ENCODE measurements at regions not wholly inside any gene's neighbourhood (a gene's known extent, or its start where the extent isn't known, plus 50 kb on each side); places are given as distances from the start of the nearest gene placed in this dataset.

DNA sequence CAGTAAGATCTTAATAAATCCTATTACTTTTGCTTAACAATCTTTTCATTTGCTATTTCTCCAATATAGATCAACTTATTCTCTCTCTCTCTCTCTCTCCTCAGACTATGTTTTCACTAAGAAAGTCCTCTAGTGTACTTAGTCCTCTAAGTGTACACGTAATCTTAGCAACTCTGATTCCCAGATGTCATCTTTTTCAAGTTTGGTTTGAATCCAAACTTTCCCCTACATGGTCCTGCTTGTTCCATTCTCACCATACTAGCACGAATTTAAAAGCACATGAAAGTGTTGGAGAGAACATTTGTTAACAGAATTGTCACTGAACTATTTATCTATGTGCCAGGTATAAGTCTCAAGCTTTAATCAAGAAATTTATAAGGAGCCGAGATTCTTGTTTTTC is 202.9 kb downstream of the SPRY2 start:
- no peak for TF ChIP-seq ZNF232 (CRISPR knock-in tag; IDR thresholded peaks at IDR 0.05)
- TF ChIP-seq TEAD1 (CRISPR knock-in tag; IDR thresholded peaks at IDR 0.05), result no peak
- TF ChIP-seq, protein P1, sequence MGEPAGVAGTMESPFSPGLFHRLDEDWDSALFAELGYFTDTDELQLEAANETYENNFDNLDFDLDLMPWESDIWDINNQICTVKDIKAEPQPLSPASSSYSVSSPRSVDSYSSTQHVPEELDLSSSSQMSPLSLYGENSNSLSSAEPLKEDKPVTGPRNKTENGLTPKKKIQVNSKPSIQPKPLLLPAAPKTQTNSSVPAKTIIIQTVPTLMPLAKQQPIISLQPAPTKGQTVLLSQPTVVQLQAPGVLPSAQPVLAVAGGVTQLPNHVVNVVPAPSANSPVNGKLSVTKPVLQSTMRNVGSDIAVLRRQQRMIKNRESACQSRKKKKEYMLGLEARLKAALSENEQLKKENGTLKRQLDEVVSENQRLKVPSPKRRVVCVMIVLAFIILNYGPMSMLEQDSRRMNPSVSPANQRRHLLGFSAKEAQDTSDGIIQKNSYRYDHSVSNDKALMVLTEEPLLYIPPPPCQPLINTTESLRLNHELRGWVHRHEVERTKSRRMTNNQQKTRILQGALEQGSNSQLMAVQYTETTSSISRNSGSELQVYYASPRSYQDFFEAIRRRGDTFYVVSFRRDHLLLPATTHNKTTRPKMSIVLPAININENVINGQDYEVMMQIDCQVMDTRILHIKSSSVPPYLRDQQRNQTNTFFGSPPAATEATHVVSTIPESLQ (CRISPR knock-in tag; IDR thresholded peaks at IDR 0.05), result no peak
- TF ChIP-seq, protein P2, sequence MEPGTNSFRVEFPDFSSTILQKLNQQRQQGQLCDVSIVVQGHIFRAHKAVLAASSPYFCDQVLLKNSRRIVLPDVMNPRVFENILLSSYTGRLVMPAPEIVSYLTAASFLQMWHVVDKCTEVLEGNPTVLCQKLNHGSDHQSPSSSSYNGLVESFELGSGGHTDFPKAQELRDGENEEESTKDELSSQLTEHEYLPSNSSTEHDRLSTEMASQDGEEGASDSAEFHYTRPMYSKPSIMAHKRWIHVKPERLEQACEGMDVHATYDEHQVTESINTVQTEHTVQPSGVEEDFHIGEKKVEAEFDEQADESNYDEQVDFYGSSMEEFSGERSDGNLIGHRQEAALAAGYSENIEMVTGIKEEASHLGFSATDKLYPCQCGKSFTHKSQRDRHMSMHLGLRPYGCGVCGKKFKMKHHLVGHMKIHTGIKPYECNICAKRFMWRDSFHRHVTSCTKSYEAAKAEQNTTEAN (CRISPR knock-in tag; IDR thresholded peaks at IDR 0.05), result no peak
- TF ChIP-seq, protein P3, sequence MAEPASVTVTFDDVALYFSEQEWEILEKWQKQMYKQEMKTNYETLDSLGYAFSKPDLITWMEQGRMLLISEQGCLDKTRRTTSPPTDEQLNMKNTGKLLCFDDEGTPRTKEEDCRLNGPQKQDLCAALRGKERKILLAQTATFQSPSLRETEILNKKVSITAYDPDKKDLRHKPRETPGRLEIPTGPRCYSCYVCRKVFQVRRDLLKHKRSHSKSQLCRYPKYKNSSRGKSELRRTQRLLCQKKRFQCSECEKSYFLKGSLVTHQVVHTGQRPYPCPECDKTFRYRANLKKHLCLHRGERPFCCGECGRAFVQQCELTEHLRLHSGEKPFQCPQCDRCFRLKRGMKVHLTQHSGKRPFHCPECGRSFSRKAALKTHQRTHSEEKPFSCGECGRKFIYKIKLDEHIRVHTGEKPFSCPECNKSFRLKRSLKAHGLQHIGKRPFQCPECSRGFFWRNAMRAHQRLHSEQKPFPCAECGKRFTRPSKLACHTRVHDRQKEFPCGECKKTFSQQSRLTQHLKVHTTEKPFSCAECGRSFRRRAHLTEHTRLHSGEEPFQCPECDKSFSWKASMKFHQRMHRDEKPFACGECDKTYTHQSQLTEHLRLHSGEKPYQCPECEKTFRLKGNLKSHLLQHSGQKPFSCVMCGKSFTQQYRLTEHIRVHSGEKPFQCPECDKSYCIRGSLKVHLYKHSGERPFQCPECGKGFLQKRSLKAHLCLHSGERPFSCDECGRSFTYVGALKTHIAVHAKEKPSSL (CRISPR knock-in tag; conservative IDR thresholded peaks at IDR 0.05), result no peak
- ATAC-seq, result no peak
- no peaks in the 10 kb centered on the region for H3K27me3 Mint-ChIP-seq (ENCODE audit: low read depth)
- H3K9me3 Mint-ChIP-seq, result peaks cover 4% of the 10 kb centered on the region; the same call in 1 of the 2 replicates
- H3K36me3 Mint-ChIP-seq, result no peaks in the 10 kb centered on the region
- POLR2A ChIA-PET, result no interaction called here
- H3K27ac Mint-ChIP-seq, result no peak overlapping the region; the same call in 1 of the 2 replicates
- H3K4me1 Mint-ChIP-seq, result peaks cover 39% of the 10 kb centered on the region
- H3K4me3 Mint-ChIP-seq, result no peak overlapping the region
- CTCF ChIA-PET, result no interaction called here
- no peak for DNase-seq (ENCODE audit: low spot score)

DNA sequence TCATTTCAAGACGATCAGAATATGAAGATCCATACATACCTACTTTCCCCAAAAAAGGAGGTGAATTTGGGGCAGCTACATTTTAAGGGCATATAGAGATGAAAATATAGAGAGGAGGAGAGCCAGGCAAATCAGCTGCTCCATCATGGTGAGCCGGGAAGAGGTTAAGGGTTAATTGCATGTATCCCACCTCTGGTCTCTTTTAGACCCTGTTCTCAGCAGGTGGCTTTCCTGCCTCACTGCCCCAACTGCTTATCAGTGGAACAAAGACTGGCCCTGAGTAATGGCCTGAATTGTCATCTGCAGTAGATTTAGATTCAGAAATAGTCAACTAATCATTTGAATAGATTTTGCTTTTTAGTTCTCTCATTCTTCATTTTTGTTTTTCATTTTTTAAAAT is 206.6 kb downstream of the SPRY2 start:
- ChIA-PET CTCF (no interaction called here), POLR2A (no interaction called here)
- TF ChIP-seq, protein P4, sequence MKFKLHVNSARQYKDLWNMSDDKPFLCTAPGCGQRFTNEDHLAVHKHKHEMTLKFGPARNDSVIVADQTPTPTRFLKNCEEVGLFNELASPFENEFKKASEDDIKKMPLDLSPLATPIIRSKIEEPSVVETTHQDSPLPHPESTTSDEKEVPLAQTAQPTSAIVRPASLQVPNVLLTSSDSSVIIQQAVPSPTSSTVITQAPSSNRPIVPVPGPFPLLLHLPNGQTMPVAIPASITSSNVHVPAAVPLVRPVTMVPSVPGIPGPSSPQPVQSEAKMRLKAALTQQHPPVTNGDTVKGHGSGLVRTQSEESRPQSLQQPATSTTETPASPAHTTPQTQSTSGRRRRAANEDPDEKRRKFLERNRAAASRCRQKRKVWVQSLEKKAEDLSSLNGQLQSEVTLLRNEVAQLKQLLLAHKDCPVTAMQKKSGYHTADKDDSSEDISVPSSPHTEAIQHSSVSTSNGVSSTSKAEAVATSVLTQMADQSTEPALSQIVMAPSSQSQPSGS (CRISPR knock-in tag; IDR thresholded peaks at IDR 0.05; ENCODE audit: borderline replicate concordance, low read depth), result no peak
- TF ChIP-seq NR3C1 (CRISPR knock-in tag; conservative IDR thresholded peaks at IDR 0.05; ENCODE audit: low read depth), result no peak
- TF ChIP-seq ESRRA (CRISPR knock-in tag; IDR thresholded peaks at IDR 0.05; ENCODE audit: borderline replicate concordance), result no peak
- TF ChIP-seq, protein P5, sequence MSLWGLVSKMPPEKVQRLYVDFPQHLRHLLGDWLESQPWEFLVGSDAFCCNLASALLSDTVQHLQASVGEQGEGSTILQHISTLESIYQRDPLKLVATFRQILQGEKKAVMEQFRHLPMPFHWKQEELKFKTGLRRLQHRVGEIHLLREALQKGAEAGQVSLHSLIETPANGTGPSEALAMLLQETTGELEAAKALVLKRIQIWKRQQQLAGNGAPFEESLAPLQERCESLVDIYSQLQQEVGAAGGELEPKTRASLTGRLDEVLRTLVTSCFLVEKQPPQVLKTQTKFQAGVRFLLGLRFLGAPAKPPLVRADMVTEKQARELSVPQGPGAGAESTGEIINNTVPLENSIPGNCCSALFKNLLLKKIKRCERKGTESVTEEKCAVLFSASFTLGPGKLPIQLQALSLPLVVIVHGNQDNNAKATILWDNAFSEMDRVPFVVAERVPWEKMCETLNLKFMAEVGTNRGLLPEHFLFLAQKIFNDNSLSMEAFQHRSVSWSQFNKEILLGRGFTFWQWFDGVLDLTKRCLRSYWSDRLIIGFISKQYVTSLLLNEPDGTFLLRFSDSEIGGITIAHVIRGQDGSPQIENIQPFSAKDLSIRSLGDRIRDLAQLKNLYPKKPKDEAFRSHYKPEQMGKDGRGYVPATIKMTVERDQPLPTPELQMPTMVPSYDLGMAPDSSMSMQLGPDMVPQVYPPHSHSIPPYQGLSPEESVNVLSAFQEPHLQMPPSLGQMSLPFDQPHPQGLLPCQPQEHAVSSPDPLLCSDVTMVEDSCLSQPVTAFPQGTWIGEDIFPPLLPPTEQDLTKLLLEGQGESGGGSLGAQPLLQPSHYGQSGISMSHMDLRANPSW (CRISPR knock-in tag; conservative IDR thresholded peaks at IDR 0.05; ENCODE audit: low read depth), result no peak
- Mint-ChIP-seq H3K27me3 (ENCODE audit: low read depth) (no peaks in the 10 kb centered on the region), H3K36me3 (no peaks in the 10 kb centered on the region), H3K27ac (peak overlapping the region; percentile 28; the same call in 1 of the 2 replicates), H3K4me1 (peaks cover 45% of the 10 kb centered on the region), H3K9me3 (peaks cover 4% of the 10 kb centered on the region; the same call in 1 of the 2 replicates), H3K4me3 (no peak overlapping the region)
- DNase-seq (ENCODE audit: low spot score) (no peak), ATAC-seq (peak; percentile 44; the same call in 1 of the 2 replicates)

DNA sequence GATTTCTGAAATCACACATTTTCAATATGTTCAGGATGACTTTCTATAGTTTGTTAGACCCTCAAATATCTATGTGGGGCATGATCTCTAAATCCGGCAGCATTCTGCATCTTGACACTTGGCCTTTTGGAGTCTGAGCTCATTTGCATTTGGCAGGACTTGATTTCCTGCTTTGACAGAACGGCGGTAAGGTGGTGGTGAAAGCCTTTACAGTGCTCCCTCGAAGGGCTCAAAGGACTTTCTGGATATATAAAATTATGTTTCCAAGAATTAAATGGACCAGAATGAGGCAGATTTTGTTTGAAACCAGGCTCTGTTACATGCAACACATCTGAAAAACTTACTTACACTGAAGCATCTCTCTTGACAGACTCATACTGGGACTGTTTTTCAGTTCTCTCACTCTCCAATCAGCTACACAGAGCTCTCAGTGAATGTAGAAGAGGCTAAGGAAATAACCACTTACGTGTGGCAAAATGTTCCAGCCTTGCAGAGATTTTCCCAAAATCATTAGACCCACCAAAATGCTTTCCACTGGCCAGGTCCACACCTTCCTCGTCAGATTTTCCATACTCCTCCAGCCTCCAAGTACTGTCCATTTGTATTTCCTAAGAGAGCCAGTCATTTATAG is 207.2 kb downstream of the SPRY2 start:
- POLR2A ChIA-PET, result no interaction called here
- no peak for DNase-seq (ENCODE audit: low spot score)
- ATAC-seq, result no peak
- Mint-ChIP-seq H3K36me3 (no peaks in the 10 kb centered on the region), H3K4me1 (peaks cover 45% of the 10 kb centered on the region), H3K4me3 (no peak overlapping the region), H3K27ac (peak overlapping the region; percentile 28; the same call in 1 of the 2 replicates), H3K9me3 (peaks cover 4% of the 10 kb centered on the region; the same call in 1 of the 2 replicates), H3K27me3 (ENCODE audit: low read depth) (no peaks in the 10 kb centered on the region)
- TF ChIP-seq NFE2L1 (CRISPR knock-in tag; IDR thresholded peaks at IDR 0.05), result no peak
- 0 out of 2 replicates have a peak, but pooled peaks have one; percentile 19 for TF ChIP-seq ZNF121 (CRISPR knock-in tag; IDR thresholded peaks at IDR 0.05)
- no peak for TF ChIP-seq MYBL2 (CRISPR knock-in tag; IDR thresholded peaks at IDR 0.05)
- CTCF ChIA-PET, result interaction anchor here (0.5 kb wide), 1 partner anchor 82 kb away, joined by 3 read pairs; no protein-coding TSS in a partner anchor
